SIG-M5 treated with dmso at 0.1 percent for 504 hours (cell line): ENCODE measurements at regions not wholly inside any gene's neighbourhood (a gene's known extent, or its start where the extent isn't known, plus 50 kb on each side); places are given as distances from the start of the nearest gene placed in this dataset.

Experiments
- DNase-seq: peaks from one replicate; lab custom pipeline; 2025; ENCODE audit not compliant: unreplicated experiment; lab: John Stamatoyannopoulos, UW

GRCh38 chr3:190790185-190790584, 72.3 kb downstream of the GMNC start:
- DNase-seq, result no peak

GRCh38 chr3:190786898-190787297, 75.6 kb downstream of the GMNC start:
- DNase-seq, result no peak

- DNase-seq, result no peak
Measured at GRCh38 chr3:190785047-190785446, 77.4 kb downstream of the GMNC start.

GRCh38 chr3:190780524-190780923, 82.0 kb downstream of the GMNC start:
- DNase-seq, result no peak

- no peak for DNase-seq
Measured at GRCh38 chr3:190774633-190775032, 87.9 kb downstream of the GMNC start.

GRCh38 chr3:190773948-190774347, 88.5 kb downstream of the GMNC start:
- DNase-seq, result no peak

- DNase-seq, result no peak
Measured at GRCh38 chr3:190772831-190773230, 89.7 kb downstream of the GMNC start.

GRCh38 chr3:190768891-190769290, 93.6 kb downstream of the GMNC start:
- no peak for DNase-seq

- DNase-seq, result no peak
Measured at GRCh38 chr3:190767851-190768250, 94.6 kb downstream of the GMNC start.

- no peak for DNase-seq
Measured at GRCh38 chr3:190764231-190765134, 98.0 kb downstream of the GMNC start.

- no peak for DNase-seq
Measured at GRCh38 chr3:190762801-190763200, 99.7 kb downstream of the GMNC start.

GRCh38 chr3:190747571-190747970, 114.9 kb downstream of the GMNC start:
- no peak for DNase-seq

GRCh38 chr3:190746986-190747385, 115.5 kb downstream of the GMNC start:
- DNase-seq, result no peak

GRCh38 chr3:190746531-190746930, 116.0 kb downstream of the GMNC start:
- DNase-seq, result no peak

- no peak for DNase-seq
Measured at GRCh38 chr3:190741788-190742187, 120.7 kb downstream of the GMNC start.

GRCh38 chr3:190739641-190740185, 122.8 kb downstream of the GMNC start:
- DNase-seq, result no peak

- no peak for DNase-seq
Measured at GRCh38 chr3:190738636-190739155, 123.8 kb downstream of the GMNC start.

GRCh38 chr3:190737446-190737845, 125.0 kb downstream of the GMNC start:
- DNase-seq, result no peak

- DNase-seq, result no peak
Measured at GRCh38 chr3:190734490-190734889, 128.0 kb downstream of the GMNC start.

GRCh38 chr3:190733591-190734146, 128.8 kb downstream of the GMNC start:
- DNase-seq, result no peak

- no peak for DNase-seq
Measured at GRCh38 chr3:190731596-190731995, 130.9 kb downstream of the GMNC start.
